Neural cell (in vitro differentiated cells): ENCODE measurements at regions not wholly inside any gene's neighbourhood (a gene's known extent, or its start where the extent isn't known, plus 50 kb on each side); places are given as distances from the start of the nearest gene placed in this dataset.

Experiments used
- H2AFZ ChIP-seq: fragments of 200-600, 300-800 bp; sonication (generic), shearing (Covaris generic); 2 replicates; pipeline ENCODE4 v1.6.0; 2014; ENCODE audit warnings: low read depth, mild to moderate bottlenecking, antibody characterized with exemption, low read length, moderate library complexity
- H3F3A ChIP-seq: fragments of 200-600 bp; shearing (Covaris generic); 2 replicates; pipeline ENCODE4 v1.6.1; 2016; ENCODE audit warnings: mild to moderate bottlenecking, moderate library complexity, mixed read lengths, antibody characterized with exemption, low read length; ENCODE audit not compliant: insufficient read depth, poor library complexity, severe bottlenecking
- H3K27ac ChIP-seq: fragments of 200-600, 300-800 bp; sonication (generic), shearing (Covaris generic); 2 replicates; pipeline ENCODE4 v1.5.1; 2014; ENCODE audit warnings: mild to moderate bottlenecking, low read length, moderate library complexity
- H3K27me3 ChIP-seq: fragments of 300-800, 200-600 bp; sonication (generic), shearing (Covaris generic); 2 replicates; pipeline ENCODE4 v1.6.0; 2014; ENCODE audit warnings: mild to moderate bottlenecking, low read depth, low read length, moderate library complexity; ENCODE audit not compliant: insufficient read depth
- H3K36me3 ChIP-seq: fragments of 300-800, 200-600 bp; sonication (generic), shearing (Covaris generic); 2 replicates; pipeline ENCODE4 v1.5.1; 2014; ENCODE audit warnings: mild to moderate bottlenecking, antibody characterized with exemption, low read length, moderate library complexity; ENCODE audit not compliant: insufficient read depth
- H3K4me2 ChIP-seq: fragments of 300-800, 200-600 bp; sonication (generic), shearing (Covaris generic); 2 replicates; pipeline ENCODE4 v1.6.0; 2014; ENCODE audit warnings: mild to moderate bottlenecking, low read length
- H3K4me3 ChIP-seq: fragments of 300-800, 200-600 bp; sonication (generic), shearing (Covaris generic); 2 replicates; pipeline ENCODE4 v1.5.1; 2014; ENCODE audit warnings: mild to moderate bottlenecking, low read length, moderate library complexity
- H3K79me2 ChIP-seq: fragments of 200-600 bp; shearing (Covaris generic); replicated peaks from 2 replicates; pipeline ENCODE4 v1.6.0; 2014; ENCODE audit warnings: mild to moderate bottlenecking, low read length, moderate library complexity; ENCODE audit not compliant: insufficient read depth
- H3K9ac ChIP-seq: fragments of 300-800, 200-600 bp; sonication (generic), shearing (Covaris generic); 2 replicates; pipeline ENCODE4 v1.6.1; 2016; ENCODE audit warnings: mild to moderate bottlenecking, low read length, mixed read lengths
- H3K9me2 ChIP-seq: fragments of 200-600 bp; shearing (Covaris generic); 2 replicates; pipeline ENCODE4 v1.6.1; 2016; ENCODE audit warnings: mild to moderate bottlenecking, low read length, mixed read lengths; ENCODE audit not compliant: insufficient read depth
- H3K9me3 ChIP-seq: fragments of 200-600, 300-800 bp; sonication (generic), shearing (Covaris generic); 2 replicates; pipeline ENCODE4 v1.6.1; 2016; ENCODE audit warnings: mild to moderate bottlenecking, mixed run types, low read length, moderate library complexity, mixed read lengths
- H4K20me1 ChIP-seq: fragments of 200-600 bp; shearing (Covaris generic); 2 replicates; pipeline ENCODE4 v1.6.1; 2016; ENCODE audit warnings: mild to moderate bottlenecking, mixed run types; ENCODE audit not compliant: insufficient read depth
- EP300 ChIP-seq: fragments of 450-650 bp; conservative IDR thresholded peaks from 2 replicates; pipeline ENCODE4 v1.6.1; 2014; ENCODE audit warnings: antibody characterized with exemption, mild to moderate bottlenecking, moderate library complexity; ENCODE audit not compliant: poor library complexity, severe bottlenecking
- EZH2 ChIP-seq: fragments of 200-600, 300-800 bp; shearing (Covaris generic), sonication (generic); IDR thresholded peaks from 2 replicates; pipeline ENCODE4 v1.6.1; 2014; ENCODE audit warnings: antibody characterized with exemption, low read length, borderline replicate concordance, mild to moderate bottlenecking; ENCODE audit not compliant: insufficient read depth, poor library complexity, severe bottlenecking
- MXI1 ChIP-seq: fragments of 450-650 bp; conservative IDR thresholded peaks from 2 replicates; pipeline ENCODE4 v1.6.1; 2014; ENCODE audit warnings: antibody characterized with exemption, mild to moderate bottlenecking; ENCODE audit not compliant: poor library complexity, severe bottlenecking
- POLR2AphosphoS5 ChIP-seq: IDR thresholded peaks from 2 replicates; pipeline ENCODE4 v1.6.1; 2012
- RAD21 ChIP-seq: fragments of 450-650 bp; conservative IDR thresholded peaks from 2 replicates; pipeline ENCODE4 v1.6.1; 2014; ENCODE audit warnings: antibody characterized with exemption, mild to moderate bottlenecking, moderate library complexity
- SMC3 ChIP-seq: fragments of 450-650 bp; conservative IDR thresholded peaks from 2 replicates; pipeline ENCODE4 v1.6.1; 2014; ENCODE audit warnings: antibody characterized with exemption, mild to moderate bottlenecking, moderate library complexity; ENCODE audit not compliant: poor library complexity
- TAF1 ChIP-seq: IDR thresholded peaks from 2 replicates; pipeline ENCODE4 v1.6.1; 2012; ENCODE audit warnings: low read depth
- TF ChIP-seq, protein P1 (sequence below): IDR thresholded peaks from 2 replicates; pipeline ENCODE4 v1.6.1; 2012; ENCODE audit warnings: borderline replicate concordance
- TF ChIP-seq, protein P2 (sequence below): fragments of 450-650 bp; IDR thresholded peaks from 2 replicates; pipeline ENCODE4 v1.5.1; 2014; ENCODE audit warnings: antibody characterized with exemption, mild to moderate bottlenecking, moderate library complexity; ENCODE audit not compliant: poor library complexity, severe bottlenecking

DNA sequence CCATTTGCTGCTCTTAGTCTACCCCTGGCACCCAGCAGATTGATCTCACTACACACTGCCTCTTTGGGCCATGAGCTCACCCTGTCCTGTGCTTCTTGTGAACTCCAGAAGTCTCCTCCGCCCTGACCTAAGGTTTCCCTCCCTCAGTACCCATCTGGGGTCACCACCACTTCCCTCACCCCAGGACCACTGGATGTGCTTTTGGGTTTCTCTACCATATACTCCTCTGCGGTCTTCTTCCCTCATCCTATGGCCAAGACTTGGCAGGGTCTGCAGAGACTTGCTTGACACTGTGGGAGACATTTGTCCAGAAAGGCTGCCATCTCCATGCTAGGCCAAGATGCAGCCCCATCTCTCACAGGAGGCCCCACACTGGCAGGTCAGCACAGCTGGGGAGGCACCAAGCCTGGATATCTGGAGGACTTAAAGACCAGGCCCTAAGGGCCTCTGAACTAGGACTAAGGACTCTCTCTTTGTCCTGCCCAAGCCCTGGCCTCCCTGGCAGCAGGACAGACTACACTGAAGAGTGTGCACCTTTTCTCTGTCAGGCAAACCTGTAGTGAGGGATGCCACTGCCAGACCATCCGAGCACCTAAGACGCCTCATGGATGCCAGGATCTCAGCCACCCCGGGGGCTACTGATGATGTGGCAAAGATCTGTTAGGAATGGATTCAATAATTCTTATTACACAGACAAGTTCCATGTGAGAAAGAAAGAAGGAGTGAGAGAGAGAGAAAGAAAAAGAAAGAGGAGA lies 134.6 kb downstream of the ZNF467 start:
- no peaks in the 10 kb centered on the region for H3K9me2 ChIP-seq

DNA sequence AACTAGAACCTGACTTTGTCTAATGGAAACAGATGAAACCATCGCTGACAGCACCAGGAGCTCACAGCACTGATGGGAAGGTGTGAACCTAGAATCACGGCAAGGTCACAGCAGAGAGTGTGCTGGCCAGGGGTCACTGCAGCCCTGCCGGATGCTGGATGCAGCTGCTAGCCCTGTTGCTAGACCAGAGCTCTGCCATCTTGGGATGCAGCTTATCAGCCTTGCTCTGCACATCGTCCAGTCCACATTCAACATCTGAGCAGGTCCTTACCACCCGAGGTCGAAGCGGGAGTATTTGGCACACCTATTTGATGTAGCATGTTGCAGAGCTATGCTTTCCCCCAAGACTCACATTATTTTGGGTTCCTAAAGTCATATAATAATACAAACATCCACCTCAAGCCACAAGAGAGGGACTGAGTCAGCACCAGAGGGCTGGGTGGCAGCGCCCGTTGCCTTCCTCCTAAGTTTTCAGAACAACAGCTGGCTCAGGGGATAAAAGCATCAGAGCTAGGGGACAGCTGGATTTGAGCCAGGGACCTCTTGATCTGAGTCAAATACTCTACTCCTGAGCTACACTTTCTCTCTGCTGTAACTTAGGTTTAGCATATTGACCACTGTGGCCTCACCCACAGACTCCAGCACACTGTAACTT lies 135.3 kb downstream of the ZNF467 start:
- Histone ChIP-seq H3K4me2 (no peak overlapping the region), H3K4me3 (no peak overlapping the region), H3K79me2 (no peaks in the 10 kb centered on the region), H3F3A (no peaks in the 10 kb centered on the region), H3K9me2 (no peaks in the 10 kb centered on the region), H3K9ac (no peak overlapping the region), H4K20me1 (no peaks in the 10 kb centered on the region), H3K9me3 (no peaks in the 10 kb centered on the region), H3K27ac (no peak overlapping the region), H3K27me3 (no peaks in the 10 kb centered on the region), H3K36me3 (no peaks in the 10 kb centered on the region), H2AFZ (no peak overlapping the region)
- TF ChIP-seq, protein P1, sequence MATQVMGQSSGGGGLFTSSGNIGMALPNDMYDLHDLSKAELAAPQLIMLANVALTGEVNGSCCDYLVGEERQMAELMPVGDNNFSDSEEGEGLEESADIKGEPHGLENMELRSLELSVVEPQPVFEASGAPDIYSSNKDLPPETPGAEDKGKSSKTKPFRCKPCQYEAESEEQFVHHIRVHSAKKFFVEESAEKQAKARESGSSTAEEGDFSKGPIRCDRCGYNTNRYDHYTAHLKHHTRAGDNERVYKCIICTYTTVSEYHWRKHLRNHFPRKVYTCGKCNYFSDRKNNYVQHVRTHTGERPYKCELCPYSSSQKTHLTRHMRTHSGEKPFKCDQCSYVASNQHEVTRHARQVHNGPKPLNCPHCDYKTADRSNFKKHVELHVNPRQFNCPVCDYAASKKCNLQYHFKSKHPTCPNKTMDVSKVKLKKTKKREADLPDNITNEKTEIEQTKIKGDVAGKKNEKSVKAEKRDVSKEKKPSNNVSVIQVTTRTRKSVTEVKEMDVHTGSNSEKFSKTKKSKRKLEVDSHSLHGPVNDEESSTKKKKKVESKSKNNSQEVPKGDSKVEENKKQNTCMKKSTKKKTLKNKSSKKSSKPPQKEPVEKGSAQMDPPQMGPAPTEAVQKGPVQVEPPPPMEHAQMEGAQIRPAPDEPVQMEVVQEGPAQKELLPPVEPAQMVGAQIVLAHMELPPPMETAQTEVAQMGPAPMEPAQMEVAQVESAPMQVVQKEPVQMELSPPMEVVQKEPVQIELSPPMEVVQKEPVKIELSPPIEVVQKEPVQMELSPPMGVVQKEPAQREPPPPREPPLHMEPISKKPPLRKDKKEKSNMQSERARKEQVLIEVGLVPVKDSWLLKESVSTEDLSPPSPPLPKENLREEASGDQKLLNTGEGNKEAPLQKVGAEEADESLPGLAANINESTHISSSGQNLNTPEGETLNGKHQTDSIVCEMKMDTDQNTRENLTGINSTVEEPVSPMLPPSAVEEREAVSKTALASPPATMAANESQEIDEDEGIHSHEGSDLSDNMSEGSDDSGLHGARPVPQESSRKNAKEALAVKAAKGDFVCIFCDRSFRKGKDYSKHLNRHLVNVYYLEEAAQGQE, result no peak
- TF ChIP-seq SMC3 (no peak), MXI1 (no peak), EZH2 (no peak), TAF1 (no peak), RAD21 (no peak), POLR2AphosphoS5 (no peak), EP300 (no peak)
- TF ChIP-seq, protein P2, sequence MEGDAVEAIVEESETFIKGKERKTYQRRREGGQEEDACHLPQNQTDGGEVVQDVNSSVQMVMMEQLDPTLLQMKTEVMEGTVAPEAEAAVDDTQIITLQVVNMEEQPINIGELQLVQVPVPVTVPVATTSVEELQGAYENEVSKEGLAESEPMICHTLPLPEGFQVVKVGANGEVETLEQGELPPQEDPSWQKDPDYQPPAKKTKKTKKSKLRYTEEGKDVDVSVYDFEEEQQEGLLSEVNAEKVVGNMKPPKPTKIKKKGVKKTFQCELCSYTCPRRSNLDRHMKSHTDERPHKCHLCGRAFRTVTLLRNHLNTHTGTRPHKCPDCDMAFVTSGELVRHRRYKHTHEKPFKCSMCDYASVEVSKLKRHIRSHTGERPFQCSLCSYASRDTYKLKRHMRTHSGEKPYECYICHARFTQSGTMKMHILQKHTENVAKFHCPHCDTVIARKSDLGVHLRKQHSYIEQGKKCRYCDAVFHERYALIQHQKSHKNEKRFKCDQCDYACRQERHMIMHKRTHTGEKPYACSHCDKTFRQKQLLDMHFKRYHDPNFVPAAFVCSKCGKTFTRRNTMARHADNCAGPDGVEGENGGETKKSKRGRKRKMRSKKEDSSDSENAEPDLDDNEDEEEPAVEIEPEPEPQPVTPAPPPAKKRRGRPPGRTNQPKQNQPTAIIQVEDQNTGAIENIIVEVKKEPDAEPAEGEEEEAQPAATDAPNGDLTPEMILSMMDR, result no peak

More for the DNA sequence above, 134.6 kb downstream of the ZNF467 start:
- Histone ChIP-seq H3K9me3 (no peaks in the 10 kb centered on the region), H3K4me2 (no peak overlapping the region), H3K27ac (no peak overlapping the region), H3K36me3 (no peaks in the 10 kb centered on the region), H3K27me3 (no peaks in the 10 kb centered on the region), H3K9ac (no peak overlapping the region), H4K20me1 (no peaks in the 10 kb centered on the region), H3K79me2 (no peaks in the 10 kb centered on the region), H2AFZ (no peak overlapping the region), H3F3A (no peaks in the 10 kb centered on the region), H3K4me3 (no peak overlapping the region)
- no peak for TF ChIP-seq MXI1
- TF ChIP-seq TAF1, result no peak
- TF ChIP-seq POLR2AphosphoS5, result no peak
- TF ChIP-seq, protein P1, result no peak
- TF ChIP-seq EP300, result no peak
- TF ChIP-seq RAD21, result no peak
- no peak for TF ChIP-seq EZH2
- TF ChIP-seq SMC3, result no peak
